ENCODE measurements at regions not wholly inside any gene's neighbourhood (a gene's known extent, or its start where the extent isn't known, plus 50 kb on each side); places are given as distances from the start of the nearest gene placed in this dataset.

GRCh38 chr14:87626266-87626665, 366.7 kb downstream of the GALC start:
- FAIRE-seq, result no peak
- in situ Hi-C loops (cut with HindIII; ENCODE audit: extremely low pct_ligation_motif_present, low pct_unique_long_range_greater_than_20kb), result no loop called here
- H3K36me3 ChIP-seq (replicated peaks in 1 of 2; ENCODE audit: control insufficient read depth in 1 of 2, insufficient read depth in 2 of 2, low read length in 2 of 2), result no peaks in the 10 kb centered on the region

More at GRCh38 chr14:87626266-87626665, 366.7 kb downstream of the GALC start:
- no peak overlapping the region for H3K4me3 ChIP-seq (replicated peaks in 1 of 3; ENCODE audit: insufficient read depth in 1 of 3, low read depth in 2 of 3, low read length in 3 of 3)
- H4K20me1 ChIP-seq (ENCODE audit: insufficient read depth, low read length), result no peaks in the 10 kb centered on the region
- intact Hi-C loops (cut with micrococcal nuclease; ENCODE audit: unreplicated experiment), result no loop called here
- H3K9ac ChIP-seq (ENCODE audit: insufficient read depth, low read depth, low read length), result no peak overlapping the region
- H2AFZ ChIP-seq (ENCODE audit: low read length), result no peak overlapping the region
- H3K27me3 ChIP-seq (ENCODE audit: control insufficient read depth in 1 of 2, insufficient read depth in 2 of 2, low read length in 2 of 2), result no peaks in the 10 kb centered on the region
- ATAC-seq (no peak), DNase-seq (ENCODE audit: low spot score) (no peak)
- TF ChIP-seq ZNF879 (CRISPR knock-in tag; IDR thresholded peaks at IDR 0.05), result no peak
- no peak for TF ChIP-seq POLR2G (IDR thresholded peaks at IDR 0.05; ENCODE audit: low read depth, low read length)
- no peak for TF ChIP-seq KLF15 (CRISPR knock-in tag; IDR thresholded peaks at IDR 0.05; ENCODE audit: borderline replicate concordance)
- no peak for TF ChIP-seq TFAP4 (IDR thresholded peaks at IDR 0.05; ENCODE audit: borderline replicate concordance, low read depth)
- TF ChIP-seq TFDP2 (CRISPR knock-in tag; IDR thresholded peaks at IDR 0.05), result no peak
- no peak for TF ChIP-seq TFE3 (CRISPR knock-in tag; IDR thresholded peaks at IDR 0.05)
- TF ChIP-seq RFX5 (IDR thresholded peaks at IDR 0.05; ENCODE audit: low read depth, low read length), result no peak
- TF ChIP-seq SNAPC2 (CRISPR knock-in tag; IDR thresholded peaks at IDR 0.05), result no peak
- H3K27ac ChIP-seq (ENCODE audit: extremely low read length, insufficient read depth, low read length), result no peak overlapping the region
- H3K4me2 ChIP-seq (ENCODE audit: low read depth, low read length), result no peak overlapping the region
- H3K4me1 ChIP-seq (ENCODE audit: insufficient read depth, low read length), result no peaks in the 10 kb centered on the region
- ChIA-PET CTCF (ENCODE audit: low intra/inter-chr PET ratio, low total read pairs) (no interaction called here), POLR2A (no interaction called here)
- peaks cover 33% of the 10 kb centered on the region for H3K9me3 ChIP-seq (ENCODE audit: low read length)
- BruUV-seq (replicated peaks), result no TSS peak
- no peaks in the 10 kb centered on the region for H3K79me2 ChIP-seq (ENCODE audit: insufficient read depth, low read length)
